22Rv1 (cell line): ENCODE measurements at regions not wholly inside any gene's neighbourhood (a gene's known extent, or its start where the extent isn't known, plus 50 kb on each side); places are given as distances from the start of the nearest gene placed in this dataset.

Experiments
- CTCF ChIP-seq: fragments of 450-650 bp; IDR thresholded peaks from 2 replicates; pipeline ENCODE4 v1.5.1; 2017; ENCODE audit warnings: mild to moderate bottlenecking
- ZFX ChIP-seq: fragments of 450-650 bp; IDR thresholded peaks from 2 replicates; pipeline ENCODE4 v1.6.1; 2017; ENCODE audit warnings: antibody characterized with exemption, borderline replicate concordance

GRCh38 chr2:57804971-57805370 is 241.6 kb upstream of the VRK2 start:
- TF ChIP-seq CTCF, result no peak
- no peak for TF ChIP-seq ZFX
